ENCODE measurements at regions not wholly inside any gene's neighbourhood (a gene's known extent, or its start where the extent isn't known, plus 50 kb on each side); places are given as distances from the start of the nearest gene placed in this dataset.

DNA sequence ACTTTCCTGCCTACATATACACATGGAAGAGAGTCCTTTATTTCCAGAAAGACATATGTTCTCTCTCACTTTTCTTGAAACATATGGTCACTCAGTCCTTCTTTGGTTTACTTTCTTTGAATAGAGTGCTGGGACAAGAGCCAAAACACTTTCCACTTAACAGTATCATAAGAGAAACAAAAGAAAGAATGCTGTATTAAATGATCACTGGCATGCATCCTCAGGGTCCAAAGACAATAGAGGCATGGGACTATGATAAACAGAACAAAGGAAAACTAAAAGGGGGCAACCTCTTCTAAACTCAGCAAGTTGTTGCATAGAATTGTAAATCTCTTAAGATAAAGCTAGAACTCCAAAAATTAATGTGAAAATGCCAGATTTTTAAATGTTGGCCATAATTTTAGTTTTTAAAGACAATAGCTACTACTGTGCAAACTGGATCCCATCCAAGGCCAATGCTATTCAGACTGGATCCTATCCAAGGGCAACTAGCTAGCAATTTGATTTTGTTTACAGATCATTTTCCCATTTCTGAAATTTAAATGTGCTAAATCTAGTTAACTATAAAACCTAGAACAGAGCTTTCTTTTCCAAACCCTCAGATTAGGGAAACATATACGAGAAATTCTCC is 687.5 kb downstream of the SORCS3 start:
- TF ChIP-seq CTCF (conservative IDR thresholded peaks at IDR 0.05) = no peak

More for the DNA sequence above, 687.5 kb downstream of the SORCS3 start:
- H3K27ac ChIP-seq = no peak overlapping the region

Data from VCaP (cell line).